Right atrium auricular region (tissue), 2 donors: ENCODE measurements at regions not wholly inside any gene's neighbourhood (a gene's known extent, or its start where the extent isn't known, plus 50 kb on each side); places are given as distances from the start of the nearest gene placed in this dataset.

ENCODE experiments used
- DNase-seq: peaks from one replicate; pipeline ENCODE4 v3.0.0-alpha.2; 2019; ENCODE audit warnings: low spot score
- H3K27ac ChIP-seq, 2 donors: fragments of 200-600 bp; sonication (generic); 1 replicate in 1 of 2; 2 replicates in 1 of 2; pipeline ENCODE4 v1.5.1; 2016 to 2019
- H3K27me3 ChIP-seq, 2 donors: fragments of 200-600 bp; sonication (generic); one replicate each; pipeline versions ENCODE4 v1.5.1 to v1.6.0; 2017 to 2019
- H3K36me3 ChIP-seq: fragments of 200-600 bp; sonication (generic); one replicate; pipeline ENCODE4 v1.5.1; 2016
- H3K4me1 ChIP-seq, 2 donors: fragments of 200-600 bp; sonication (generic); one replicate each; pipeline versions ENCODE4 v1.5.1 to v1.6.0; 2017 to 2019
- H3K4me3 ChIP-seq, 2 donors: fragments of 200-600 bp; sonication (generic); 1 replicate in 1 of 2; 2 replicates in 1 of 2; pipeline ENCODE4 v1.5.1; 2017 to 2019; ENCODE audit warnings: mild to moderate bottlenecking in 1 of 2, moderate library complexity in 1 of 2
- H3K9me3 ChIP-seq, 2 donors: fragments of 200-600 bp; sonication (generic); one replicate each; pipeline ENCODE4 v1.5.1; 2019
- CTCF ChIP-seq, 2 donors: fragments of 200-600 bp; sonication (generic); IDR thresholded peaks; one replicate each; pipeline ENCODE4 v1.5.1; 2019; ENCODE audit warnings: antibody characterized with exemption in 2 of 2

GRCh38 chr1:239843541-239843940 lies 248.1 kb upstream of the FMN2 start:
- H3K4me1 ChIP-seq: no peaks in the 10 kb centered on the region
- H3K4me3 ChIP-seq: no peak overlapping the region
- no peaks in the 10 kb centered on the region for H3K27me3 ChIP-seq
- no peak for TF ChIP-seq CTCF (IDR thresholded peaks at IDR 0.05)
- no peaks in the 10 kb centered on the region for H3K36me3 ChIP-seq
- no peaks in the 10 kb centered on the region for H3K9me3 ChIP-seq
- H3K27ac ChIP-seq: no peak overlapping the region
- no peak for DNase-seq

DNA sequence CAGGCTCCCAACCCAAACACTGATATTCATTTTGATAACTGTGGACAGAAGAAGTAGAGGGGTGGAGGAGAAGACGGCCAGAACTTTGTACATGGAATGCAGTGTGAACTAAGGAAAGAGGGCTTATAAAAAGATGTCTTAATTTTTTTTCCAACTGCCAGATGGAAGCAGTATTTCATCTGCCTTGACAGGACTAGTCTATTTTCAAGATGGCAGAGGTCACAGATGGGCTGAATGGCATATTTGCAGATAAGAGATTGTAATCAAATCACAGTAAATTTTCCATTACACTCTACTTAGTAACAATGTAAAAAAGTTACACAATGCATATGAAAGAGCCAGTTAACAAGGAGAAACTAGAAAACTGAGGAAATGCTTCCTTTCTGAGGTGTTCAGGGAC lies 246.8 kb upstream of the FMN2 start:
- Histone ChIP-seq H3K4me1 (no peaks in the 10 kb centered on the region), H3K9me3 (no peaks in the 10 kb centered on the region), H3K27me3 (no peaks in the 10 kb centered on the region), H3K4me3 (no peak overlapping the region), H3K27ac (no peak overlapping the region), H3K36me3 (no peaks in the 10 kb centered on the region)
- no peak for TF ChIP-seq CTCF (IDR thresholded peaks at IDR 0.05)
- DNase-seq: no peak

DNA sequence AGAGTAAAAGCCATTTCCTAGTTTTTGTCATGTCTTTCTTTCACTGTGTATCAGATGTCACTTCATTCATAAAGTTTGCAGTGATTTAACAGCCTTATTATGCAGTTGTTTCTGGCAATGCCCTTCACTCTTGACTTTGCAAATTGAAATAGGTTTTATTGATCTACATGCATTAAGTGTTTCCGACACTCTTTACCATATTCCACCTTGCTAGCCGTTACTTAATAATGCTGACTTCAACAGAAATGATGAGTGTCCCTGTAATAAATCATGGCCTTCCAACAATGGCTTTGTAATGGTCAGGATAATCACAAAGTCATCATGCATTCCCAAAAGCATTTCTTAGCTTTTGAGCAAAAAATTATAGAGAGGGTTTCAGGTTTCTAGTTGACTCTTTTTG lies 236.8 kb upstream of the FMN2 start:
- no peaks in the 10 kb centered on the region for H3K4me1 ChIP-seq
- H3K4me3 ChIP-seq: no peak overlapping the region
- H3K36me3 ChIP-seq: no peaks in the 10 kb centered on the region
- no peaks in the 10 kb centered on the region for H3K27me3 ChIP-seq
- no peak for DNase-seq
- H3K9me3 ChIP-seq: no peaks in the 10 kb centered on the region
- TF ChIP-seq CTCF (IDR thresholded peaks at IDR 0.05): no peak
- H3K27ac ChIP-seq: no peak overlapping the region

- Histone ChIP-seq H3K36me3 (no peaks in the 10 kb centered on the region), H3K4me3 (no peak overlapping the region)
- no peak for TF ChIP-seq CTCF (IDR thresholded peaks at IDR 0.05)
These were observed 235.6 kb upstream of the FMN2 start for GRCh38 chr1:239856067-239856466.

DNA sequence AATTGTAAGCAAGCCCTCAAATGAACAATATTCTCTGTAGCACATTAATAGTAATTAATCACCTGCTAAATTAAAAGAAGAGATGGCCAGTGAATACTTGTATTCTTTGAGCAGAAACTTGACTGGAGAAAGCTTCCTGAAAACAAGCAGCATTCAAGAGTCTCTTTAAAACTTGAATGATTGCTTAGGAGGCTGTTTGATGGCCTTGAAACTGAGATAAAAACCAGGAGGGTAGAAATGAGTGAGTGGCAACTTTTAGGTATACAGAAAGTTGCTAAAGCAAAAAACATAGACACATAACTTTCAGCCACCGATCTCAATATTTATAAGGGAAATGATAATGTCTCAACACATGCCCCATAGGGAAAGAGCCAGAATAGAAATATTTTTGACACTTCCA lies 234.8 kb upstream of the FMN2 start:
- Histone ChIP-seq H3K36me3 (no peaks in the 10 kb centered on the region), H3K4me1 (no peaks in the 10 kb centered on the region), H3K4me3 (no peak overlapping the region), H3K27me3 (no peaks in the 10 kb centered on the region), H3K9me3 (no peaks in the 10 kb centered on the region), H3K27ac (no peak overlapping the region)
- TF ChIP-seq CTCF (IDR thresholded peaks at IDR 0.05): no peak
- DNase-seq: no peak

More at GRCh38 chr1:239856067-239856466, 235.6 kb upstream of the FMN2 start:
- Histone ChIP-seq H3K9me3 (no peaks in the 10 kb centered on the region), H3K27me3 (no peaks in the 10 kb centered on the region), H3K4me1 (no peaks in the 10 kb centered on the region), H3K27ac (no peak overlapping the region)
- no peak for DNase-seq

DNA sequence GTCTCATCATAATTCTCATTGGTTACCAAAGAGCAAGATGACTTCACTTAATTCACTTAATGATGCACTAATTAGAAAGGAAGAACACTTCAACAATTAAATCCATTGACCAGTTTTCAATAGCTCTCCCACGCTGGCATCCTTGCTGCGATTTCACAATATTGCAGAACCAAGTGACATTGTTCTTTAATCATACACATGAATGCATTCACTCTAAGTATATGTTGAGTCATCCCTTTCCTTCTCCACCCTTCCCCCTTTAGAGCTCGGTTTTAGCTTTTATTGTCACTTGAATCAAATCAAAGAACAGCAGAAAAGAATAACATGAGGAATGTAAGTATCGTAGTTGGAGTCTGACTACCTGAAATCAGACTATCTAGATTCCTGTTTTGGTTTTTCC lies 233.6 kb upstream of the FMN2 start:
- no peaks in the 10 kb centered on the region for H3K4me1 ChIP-seq
- no peak overlapping the region for H3K4me3 ChIP-seq
- H3K27ac ChIP-seq: no peak overlapping the region
- no peak for TF ChIP-seq CTCF (IDR thresholded peaks at IDR 0.05)
- DNase-seq: no peak
- H3K27me3 ChIP-seq: no peaks in the 10 kb centered on the region
- H3K9me3 ChIP-seq: no peaks in the 10 kb centered on the region
- H3K36me3 ChIP-seq: no peaks in the 10 kb centered on the region
